Renal cortical epithelial cell (primary cell): ENCODE measurements at regions not wholly inside any gene's neighbourhood (a gene's known extent, or its start where the extent isn't known, plus 50 kb on each side); places are given as distances from the start of the nearest gene placed in this dataset.

Experiments used
- DNase-seq: peaks from one replicate; pipeline ENCODE4 v3.0.0-alpha.2; 2011; ENCODE audit warnings: low read depth

GRCh38 chr17:79174905-79175856, 100.6 kb downstream of the ENGASE start:
- no peak for DNase-seq

- DNase-seq = no peak
These were observed 99.7 kb downstream of the ENGASE start for GRCh38 chr17:79174193-79174765.

GRCh38 chr17:79171188-79171587, 96.6 kb downstream of the ENGASE start:
- no peak for DNase-seq

GRCh38 chr17:79169861-79170260, 95.2 kb downstream of the ENGASE start:
- no peak for DNase-seq

- no peak for DNase-seq
These were observed 94.7 kb downstream of the ENGASE start for GRCh38 chr17:79169366-79169765.

- DNase-seq = no peak
These were observed 93.9 kb downstream of the ENGASE start for GRCh38 chr17:79168486-79169055.

GRCh38 chr17:79167486-79167885, 92.9 kb downstream of the ENGASE start:
- no peak for DNase-seq

- DNase-seq = no peak
These were observed 91.3 kb downstream of the ENGASE start for GRCh38 chr17:79165756-79166473.

- no peak for DNase-seq
These were observed 90.5 kb downstream of the ENGASE start for GRCh38 chr17:79164913-79165695.

GRCh38 chr17:79164408-79164807, 89.8 kb downstream of the ENGASE start:
- DNase-seq = no peak

GRCh38 chr17:79163071-79163470, 88.4 kb downstream of the ENGASE start:
- DNase-seq = no peak

- DNase-seq = no peak
These were observed 87.7 kb downstream of the ENGASE start for GRCh38 chr17:79162012-79162963.

- DNase-seq = no peak
These were observed 86.5 kb downstream of the ENGASE start for GRCh38 chr17:79160980-79161636.

GRCh38 chr17:79159926-79160325, 85.3 kb downstream of the ENGASE start:
- DNase-seq = no peak

- DNase-seq = no peak
These were observed 84.8 kb downstream of the ENGASE start for GRCh38 chr17:79159471-79159870.

- no peak for DNase-seq
These were observed 82.0 kb downstream of the ENGASE start for GRCh38 chr17:79156463-79157095.

- DNase-seq = no peak
These were observed 81.1 kb downstream of the ENGASE start for GRCh38 chr17:79155701-79156100.

GRCh38 chr17:79154951-79155585, 80.4 kb downstream of the ENGASE start:
- DNase-seq = no peak

- DNase-seq = no peak
These were observed 79.8 kb downstream of the ENGASE start for GRCh38 chr17:79154446-79154845.
